Activated B cell treated with CpG ODN at 0.5 μM for 24 hours (primary cell): ENCODE measurements at regions not wholly inside any gene's neighbourhood (a gene's known extent, or its start where the extent isn't known, plus 50 kb on each side); places are given as distances from the start of the nearest gene placed in this dataset.
"Not testable (repeated sequence)": the region's sequence is repeated elsewhere in the genome, so short reads cannot be mapped to it uniquely, and the experiment has no call there.

Source experiments
- ATAC-seq: fragments of 200-7000 bp; cut with Tn5 transposase; one replicate; pipeline ENCODE4 v1.10.0; 2021; ENCODE audit warnings: low read depth, mild to moderate bottlenecking, moderate library complexity
- CTCF ChIA-PET: fragments of 350-600 bp; sonication (Branson Sonifier 250); formaldehyde crosslinking; loops from one replicate; lab custom pipeline; 2021; ENCODE audit warnings: antibody characterized with exemption; lab: Charles Lee
- POLR2A ChIA-PET: fragments of 350-600 bp; sonication (Branson Sonifier 250); formaldehyde crosslinking; loops from one replicate; lab custom pipeline; 2021; ENCODE audit warnings: antibody characterized with exemption; lab: Charles Lee
- DNase-seq: peaks from one replicate; pipeline ENCODE4 v3.0.0; 2022
- H3K27ac Mint-ChIP-seq: one replicate; pipeline ENCODE4 v1.8.0; 2020; ENCODE audit warnings: mixed read lengths
- H3K27me3 Mint-ChIP-seq: one replicate; pipeline ENCODE4 v1.8.0; 2021; ENCODE audit warnings: mixed read lengths
- H3K36me3 Mint-ChIP-seq: one replicate; pipeline ENCODE4 v1.8.0; 2021; ENCODE audit warnings: low read depth, mixed read lengths
- H3K4me1 Mint-ChIP-seq: one replicate; pipeline ENCODE4 v1.8.0; 2021; ENCODE audit warnings: mixed read lengths
- H3K4me3 Mint-ChIP-seq: one replicate; pipeline ENCODE4 v1.8.0; 2020; ENCODE audit warnings: mild to moderate bottlenecking, mixed read lengths
- H3K9me3 Mint-ChIP-seq: one replicate; pipeline ENCODE4 v1.8.0; 2020; ENCODE audit warnings: mixed read lengths
- CTCF ChIP-seq: fragments of 200-600 bp; IDR thresholded peaks from one replicate; pipeline ENCODE4 v1.8.0; 2022; ENCODE audit warnings: antibody characterized with exemption, mild to moderate bottlenecking
- intact Hi-C: fragments of 100-400 bp; cut with micrococcal nuclease; formaldehyde crosslinking; loops from one replicate; pipeline ENCODE4 v1.15.1; 2024

GRCh38 chr20:29876911-29877285 lies 1380.6 kb upstream of the DEFB115 start:
- ATAC-seq (no peak), DNase-seq (no peak)
- TF ChIP-seq CTCF = no peak
- Mint-ChIP-seq H3K27ac (no peak overlapping the region), H3K36me3 (no peaks in the 10 kb centered on the region), H3K4me3 (no peak overlapping the region), H3K9me3 (peaks cover 30% of the 10 kb centered on the region), H3K27me3 (no peaks in the 10 kb centered on the region), H3K4me1 (no peaks in the 10 kb centered on the region)
- intact Hi-C loops = no loop called here
- ChIA-PET CTCF (no interaction called here), POLR2A (no interaction called here)

- H3K27me3 Mint-ChIP-seq, intact Hi-C loops, H3K4me1 Mint-ChIP-seq, POLR2A ChIA-PET, CTCF ChIA-PET, H3K27ac Mint-ChIP-seq, DNase-seq, H3K36me3 Mint-ChIP-seq, ATAC-seq: not testable (repeated sequence)
- H3K9me3 Mint-ChIP-seq = peaks cover 33% of the 10 kb centered on the region
- peak overlapping the region; percentile 48 for H3K4me3 Mint-ChIP-seq
Observed at GRCh38 chr20:29877411-29878280, 1379.8 kb upstream of the DEFB115 start.

GRCh38 chr20:29878281-29878741 lies 1379.2 kb upstream of the DEFB115 start:
- ATAC-seq = peak; percentile 58
- Mint-ChIP-seq H3K4me3 (peak overlapping the region; percentile 48), H3K27ac (no peak overlapping the region), H3K4me1 (no peaks in the 10 kb centered on the region), H3K36me3 (no peaks in the 10 kb centered on the region), H3K27me3 (no peaks in the 10 kb centered on the region), H3K9me3 (peaks cover 33% of the 10 kb centered on the region)
- POLR2A ChIA-PET = no interaction called here
- DNase-seq = no peak
- TF ChIP-seq CTCF = no peak
- CTCF ChIA-PET = no interaction called here
- intact Hi-C loops = no loop called here

- no peak for TF ChIP-seq CTCF
- DNase-seq = no peak
- Mint-ChIP-seq H3K4me3 (no peak overlapping the region), H3K9me3 (peaks cover 33% of the 10 kb centered on the region), H3K27ac (no peak overlapping the region), H3K27me3 (no peaks in the 10 kb centered on the region), H3K36me3 (no peaks in the 10 kb centered on the region), H3K4me1 (no peaks in the 10 kb centered on the region)
- ChIA-PET POLR2A (no interaction called here), CTCF (no interaction called here)
- intact Hi-C loops = no loop called here
- ATAC-seq = no peak
Observed at GRCh38 chr20:29878777-29879442, 1378.6 kb upstream of the DEFB115 start.

- H3K4me3 Mint-ChIP-seq, H3K27ac Mint-ChIP-seq, H3K27me3 Mint-ChIP-seq, CTCF ChIA-PET, POLR2A ChIA-PET, H3K36me3 Mint-ChIP-seq, DNase-seq, ATAC-seq, H3K4me1 Mint-ChIP-seq, intact Hi-C loops: not testable (repeated sequence)
- H3K9me3 Mint-ChIP-seq = peaks cover 29% of the 10 kb centered on the region
Observed at GRCh38 chr20:29881107-29881506, 1376.4 kb upstream of the DEFB115 start.

GRCh38 chr20:29883514-29884219 lies 1373.8 kb upstream of the DEFB115 start:
- POLR2A ChIA-PET, CTCF ChIA-PET, DNase-seq, H3K36me3 Mint-ChIP-seq, H3K27me3 Mint-ChIP-seq, H3K4me1 Mint-ChIP-seq, intact Hi-C loops, H3K27ac Mint-ChIP-seq, ATAC-seq, H3K4me3 Mint-ChIP-seq: not testable (repeated sequence)
- H3K9me3 Mint-ChIP-seq = peaks cover 24% of the 10 kb centered on the region

GRCh38 chr20:29884322-29884721 lies 1373.1 kb upstream of the DEFB115 start:
- H3K27me3 Mint-ChIP-seq, ATAC-seq, H3K27ac Mint-ChIP-seq, intact Hi-C loops, POLR2A ChIA-PET, DNase-seq, H3K4me1 Mint-ChIP-seq, H3K4me3 Mint-ChIP-seq, H3K36me3 Mint-ChIP-seq, CTCF ChIA-PET: not testable (repeated sequence)
- H3K9me3 Mint-ChIP-seq = peaks cover 24% of the 10 kb centered on the region

GRCh38 chr20:29885282-29886185 lies 1371.9 kb upstream of the DEFB115 start:
- ATAC-seq, H3K4me3 Mint-ChIP-seq, H3K36me3 Mint-ChIP-seq, DNase-seq, H3K4me1 Mint-ChIP-seq, intact Hi-C loops, H3K27ac Mint-ChIP-seq, H3K27me3 Mint-ChIP-seq: not testable (repeated sequence)
- H3K9me3 Mint-ChIP-seq = peaks cover 21% of the 10 kb centered on the region
- CTCF ChIA-PET = interaction anchor here (2.1 kb wide), 1 partner anchor 622 kb away, joined by 4 read pairs; no protein-coding TSS in a partner anchor
- POLR2A ChIA-PET = interaction anchor here (0.6 kb wide), 1 partner anchor 622 kb away, joined by 3 read pairs; no protein-coding TSS in a partner anchor
